Stomach (tissue), 8 donors: ENCODE measurements at regions not wholly inside any gene's neighbourhood (a gene's known extent, or its start where the extent isn't known, plus 50 kb on each side); places are given as distances from the start of the nearest gene placed in this dataset.
A peak's percentile ranks its signal among the peaks of the same experiment; 100 is the strongest.

Experiments
- DNase-seq, 2 donors: peaks; one replicate each; pipeline versions ENCODE4 v3.0.0 to v3.0.0-alpha.2; 2013 to 2019
- H3K27ac ChIP-seq, 5 donors: fragments of 200-600 bp in 4 of 5; sonication (generic) in 4 of 5; one replicate each; pipeline ENCODE4 v1.5.1; 2013 to 2019; ENCODE audit warnings: mild to moderate bottlenecking in 1 of 5, moderate library complexity in 1 of 5
- H3K27me3 ChIP-seq, 3 donors: fragments of 200-600 bp; sonication (generic); one replicate each; pipeline ENCODE4 v1.5.1; 2017 to 2019; ENCODE audit warnings: mixed run types in 1 of 3
- H3K36me3 ChIP-seq, 4 donors: fragments of 200-600 bp; sonication (generic); 1 replicate in 3 of 4; 2 replicates in 1 of 4; pipeline ENCODE4 v1.5.1; 2016 to 2019
- H3K4me1 ChIP-seq, 4 donors: fragments of 200-600 bp; sonication (generic); one replicate each; pipeline ENCODE4 v1.5.1; 2016 to 2019
- H3K4me3 ChIP-seq, 4 donors: fragments of 200-600 bp; sonication (generic) in 3 of 4; one replicate each; pipeline ENCODE4 v1.5.1; 2016 to 2019; ENCODE audit warnings: mild to moderate bottlenecking in 1 of 4
- H3K9me3 ChIP-seq, 4 donors: fragments of 200-600 bp; sonication (generic); one replicate each; pipeline ENCODE4 v1.5.1; 2016 to 2019
- EP300 ChIP-seq: sonication (generic); formaldehyde crosslinking; IDR thresholded peaks from one replicate; pipeline ENCODE4 v1.6.1; 2017; ENCODE audit warnings: antibody characterized with exemption
- POLR2A ChIP-seq, 4 donors: fragments of 450-650 bp; IDR thresholded peaks; one replicate each; pipeline ENCODE4 v1.6.1; 2016; ENCODE audit warnings: antibody characterized with exemption in 4 of 4, control low read depth in 2 of 4, mild to moderate bottlenecking in 1 of 4, moderate library complexity in 1 of 4
- POLR2AphosphoS5 ChIP-seq, 3 donors: sonication (generic); formaldehyde crosslinking; IDR thresholded peaks; one replicate each; pipeline ENCODE4 v1.6.1; 2016; ENCODE audit warnings: antibody characterized with exemption in 3 of 3
- WGBS, 5 donors: extraction: QIAGEN DNeasy Blood & Tissue Kit in 3 of 5; methylation state at CpG; one replicate each; pipeline versions ENCODE4 v1.1.5 to v1.1.7; 2013 to 2018; 5-methylcytosine and 5-hydroxymethylcytosine counted together
- intact Hi-C: fragments of 100-400 bp; cut with DNase I; formaldehyde crosslinking; loops from one replicate; pipeline ENCODE4 v1.15.1; 2023; ENCODE audit warnings: low total_unique reads
- TF ChIP-seq, protein P1 (sequence below), 7 experiments: fragments of 450-650 bp in 4 of 7; fragments of 200-600 bp in 3 of 7; sonication (generic) in 3 of 7; IDR thresholded peaks; one replicate each; pipeline ENCODE4 v1.5.1; 2016 to 2019; ENCODE audit warnings: antibody characterized with exemption in 7 of 7, control low read depth in 2 of 7, mild to moderate bottlenecking in 1 of 7
- donor health status: healthy with polysubstance abuse.
- donor health status: Bipolar disorder and iron deficiency.
- donor health status: healthy.

- no peaks in the 10 kb centered on the region for H3K36me3 ChIP-seq
- WGBS, 5 donors = 68 to 84% (median 73%) methylated on average over 5 of the region's 5 CpGs
These were observed 58.5 kb upstream of the C1orf87 start for GRCh38 chr1:60132108-60132507.

GRCh38 chr1:60130703-60131102, 57.1 kb upstream of the C1orf87 start:
- no peak for DNase-seq
- Histone ChIP-seq H3K9me3 (no peaks in the 10 kb centered on the region), H3K27ac (no peak overlapping the region), H3K36me3 (no peaks in the 10 kb centered on the region), H3K27me3 (no peaks in the 10 kb centered on the region), H3K4me3 (no peak overlapping the region), H3K4me1 (peaks cover 0 to 14% (median 5%) of the 10 kb centered on the region in 4 donors)
- 65 to 89% (median 76%) methylated on average over 3 of the region's 3 CpGs for WGBS, 5 donors
- no peak for TF ChIP-seq POLR2AphosphoS5 (IDR thresholded peaks at IDR 0.05)
- TF ChIP-seq EP300 = no peak
- intact Hi-C loops = no loop called here

More at GRCh38 chr1:60132108-60132507, 58.5 kb upstream of the C1orf87 start:
- H3K4me1 ChIP-seq = peaks cover 0 to 14% (median 5%) of the 10 kb centered on the region in 4 donors
- no peak for DNase-seq
- no peak overlapping the region for H3K4me3 ChIP-seq
- TF ChIP-seq, protein P1, sequence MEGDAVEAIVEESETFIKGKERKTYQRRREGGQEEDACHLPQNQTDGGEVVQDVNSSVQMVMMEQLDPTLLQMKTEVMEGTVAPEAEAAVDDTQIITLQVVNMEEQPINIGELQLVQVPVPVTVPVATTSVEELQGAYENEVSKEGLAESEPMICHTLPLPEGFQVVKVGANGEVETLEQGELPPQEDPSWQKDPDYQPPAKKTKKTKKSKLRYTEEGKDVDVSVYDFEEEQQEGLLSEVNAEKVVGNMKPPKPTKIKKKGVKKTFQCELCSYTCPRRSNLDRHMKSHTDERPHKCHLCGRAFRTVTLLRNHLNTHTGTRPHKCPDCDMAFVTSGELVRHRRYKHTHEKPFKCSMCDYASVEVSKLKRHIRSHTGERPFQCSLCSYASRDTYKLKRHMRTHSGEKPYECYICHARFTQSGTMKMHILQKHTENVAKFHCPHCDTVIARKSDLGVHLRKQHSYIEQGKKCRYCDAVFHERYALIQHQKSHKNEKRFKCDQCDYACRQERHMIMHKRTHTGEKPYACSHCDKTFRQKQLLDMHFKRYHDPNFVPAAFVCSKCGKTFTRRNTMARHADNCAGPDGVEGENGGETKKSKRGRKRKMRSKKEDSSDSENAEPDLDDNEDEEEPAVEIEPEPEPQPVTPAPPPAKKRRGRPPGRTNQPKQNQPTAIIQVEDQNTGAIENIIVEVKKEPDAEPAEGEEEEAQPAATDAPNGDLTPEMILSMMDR (IDR thresholded peaks at IDR 0.05) = no peak
- TF ChIP-seq POLR2AphosphoS5 (IDR thresholded peaks at IDR 0.05) = no peak
- no peak for TF ChIP-seq EP300
- TF ChIP-seq POLR2A (IDR thresholded peaks at IDR 0.05) = no peak
- intact Hi-C loops = no loop called here
- no peaks in the 10 kb centered on the region for H3K27me3 ChIP-seq
- no peak overlapping the region for H3K27ac ChIP-seq
- no peaks in the 10 kb centered on the region for H3K9me3 ChIP-seq

DNA sequence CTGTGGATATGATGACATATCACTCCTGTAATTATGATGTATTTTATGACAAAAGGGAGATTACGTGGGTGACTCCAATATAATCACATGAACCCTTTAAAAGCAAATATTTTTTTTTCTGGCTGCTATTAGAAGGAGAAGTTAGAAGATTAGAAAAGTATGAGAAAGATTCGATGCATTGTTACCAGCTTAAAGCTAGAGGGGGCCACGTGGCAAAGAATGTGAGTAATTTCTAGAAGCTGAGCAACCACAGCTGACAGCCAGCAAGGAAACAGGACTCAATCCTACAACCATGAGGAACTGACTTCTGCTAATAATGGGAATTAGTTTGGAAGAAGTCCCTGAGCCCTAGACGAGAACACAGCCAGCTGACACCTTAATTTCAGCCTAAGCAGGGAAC, 56.3 kb upstream of the C1orf87 start:
- no peak overlapping the region for H3K4me3 ChIP-seq
- no peaks in the 10 kb centered on the region for H3K36me3 ChIP-seq
- H3K4me1 ChIP-seq = peaks cover 0 to 14% (median 5%) of the 10 kb centered on the region in 4 donors
- TF ChIP-seq, protein P1 (IDR thresholded peaks at IDR 0.05) = no peak
- TF ChIP-seq POLR2AphosphoS5 (IDR thresholded peaks at IDR 0.05) = no peak
- TF ChIP-seq EP300 = no peak
- TF ChIP-seq POLR2A (IDR thresholded peaks at IDR 0.05) = no peak
- no peak overlapping the region for H3K27ac ChIP-seq
- intact Hi-C loops = no loop called here
- H3K9me3 ChIP-seq = no peaks in the 10 kb centered on the region
- DNase-seq = peak in 1 of 2 donors; percentile 16
- WGBS, 5 donors = 35 to 51% (median 42%) methylated on average over 4 of the region's 4 CpGs
- H3K27me3 ChIP-seq = no peaks in the 10 kb centered on the region

GRCh38 chr1:60126723-60127122, 53.2 kb upstream of the C1orf87 start:
- no peaks in the 10 kb centered on the region for H3K36me3 ChIP-seq
- no peaks in the 10 kb centered on the region for H3K27me3 ChIP-seq
- WGBS, 5 donors = 57 to 74% (median 70%) methylated on average over 3 of the region's 3 CpGs
- H3K9me3 ChIP-seq = no peaks in the 10 kb centered on the region
- peak in 1 of 2 donors; percentile 9 for DNase-seq
- H3K4me3 ChIP-seq = no peak overlapping the region
- intact Hi-C loops = no loop called here
- H3K27ac ChIP-seq = no peak overlapping the region
- no peaks in the 10 kb centered on the region for H3K4me1 ChIP-seq
- TF ChIP-seq POLR2A (IDR thresholded peaks at IDR 0.05) (no peak), POLR2AphosphoS5 (IDR thresholded peaks at IDR 0.05) (no peak), EP300 (no peak)
- TF ChIP-seq, protein P1 (IDR thresholded peaks at IDR 0.05) = no peak
